Iris pigment epithelial cell (primary cell): ENCODE measurements at regions not wholly inside any gene's neighbourhood (a gene's known extent, or its start where the extent isn't known, plus 50 kb on each side); places are given as distances from the start of the nearest gene placed in this dataset.
"Not testable (repeated sequence)": the region's sequence is repeated elsewhere in the genome, so short reads cannot be mapped to it uniquely, and the experiment has no call there.

Source experiments
- DNase-seq: peaks from one replicate; pipeline ENCODE4 v3.0.0-alpha.2; 2011; ENCODE audit warnings: low read depth

GRCh38 chr15:68482246-68482645 is 50.3 kb upstream of the ITGA11 start:
- no peak for DNase-seq

GRCh38 chr15:68483165-68483564 is 51.2 kb upstream of the ITGA11 start:
- DNase-seq = no peak

- no peak for DNase-seq
Measured at GRCh38 chr15:68484220-68484619, 52.3 kb upstream of the ITGA11 start.

DNA sequence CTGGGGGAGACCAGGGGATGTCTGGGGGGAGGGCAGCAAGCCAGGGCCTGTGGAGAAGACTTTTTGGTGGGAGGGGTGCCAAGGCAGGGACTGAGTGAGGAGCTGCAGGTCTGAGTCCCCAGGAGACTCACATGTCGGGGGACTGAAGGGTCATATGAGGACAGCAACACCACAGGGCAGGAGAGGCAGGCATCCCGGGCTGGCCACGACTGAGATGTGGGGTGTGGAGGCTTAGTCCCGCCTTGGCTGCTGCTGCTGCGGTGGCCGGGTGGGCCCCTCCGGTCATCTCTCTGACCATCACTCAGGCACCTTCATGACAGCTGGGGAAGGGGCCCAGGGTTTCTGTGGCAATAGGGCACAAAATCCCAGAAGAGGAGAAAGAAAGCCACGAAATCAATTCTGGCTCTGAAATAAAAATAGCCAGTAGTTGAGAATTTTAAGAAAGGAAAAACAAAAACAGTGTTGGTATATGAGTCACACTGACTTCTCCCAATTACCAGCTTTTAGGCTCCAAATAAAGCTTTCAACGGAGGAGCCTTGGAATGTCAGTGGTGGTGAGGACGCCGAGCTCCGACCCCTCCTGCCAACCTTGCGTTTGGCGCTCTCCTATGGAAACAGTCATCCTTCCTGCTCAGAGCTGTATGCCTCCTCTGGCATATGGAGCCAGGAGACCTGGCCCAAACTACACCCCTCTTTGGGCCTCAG is 52.9 kb upstream of the ITGA11 start:
- no peak for DNase-seq

DNA sequence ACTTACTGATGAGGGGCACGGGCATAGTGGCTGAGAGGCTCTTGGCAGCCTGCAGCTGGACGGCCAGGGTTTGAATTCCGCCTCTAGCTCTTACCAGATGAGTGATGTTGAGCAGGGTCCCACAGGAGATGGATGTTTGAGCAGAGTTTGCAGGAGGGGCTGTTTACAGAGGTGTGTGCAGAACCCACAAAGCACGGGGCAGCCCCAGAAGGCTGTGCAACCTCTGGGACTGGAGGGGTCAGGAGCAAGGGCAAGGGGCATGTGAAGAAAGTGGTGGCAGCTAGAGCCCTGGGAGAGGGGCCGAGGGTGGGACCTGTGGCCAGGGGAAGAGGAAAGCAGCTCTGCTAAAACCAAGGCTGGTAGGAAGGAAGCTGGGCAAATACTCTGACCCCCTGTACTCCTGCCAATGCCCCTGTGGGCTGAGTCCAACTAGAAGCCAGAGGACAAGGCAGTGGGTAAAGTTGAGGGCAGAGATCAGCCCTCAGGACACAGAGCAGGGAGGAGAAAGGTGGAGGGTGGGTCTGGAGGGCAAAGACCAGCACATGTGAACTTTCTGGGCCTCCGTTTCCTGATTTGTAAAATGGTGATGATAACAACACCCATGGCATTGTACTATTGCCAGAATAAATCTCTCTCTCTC is 53.9 kb upstream of the ITGA11 start:
- DNase-seq = no peak

DNA sequence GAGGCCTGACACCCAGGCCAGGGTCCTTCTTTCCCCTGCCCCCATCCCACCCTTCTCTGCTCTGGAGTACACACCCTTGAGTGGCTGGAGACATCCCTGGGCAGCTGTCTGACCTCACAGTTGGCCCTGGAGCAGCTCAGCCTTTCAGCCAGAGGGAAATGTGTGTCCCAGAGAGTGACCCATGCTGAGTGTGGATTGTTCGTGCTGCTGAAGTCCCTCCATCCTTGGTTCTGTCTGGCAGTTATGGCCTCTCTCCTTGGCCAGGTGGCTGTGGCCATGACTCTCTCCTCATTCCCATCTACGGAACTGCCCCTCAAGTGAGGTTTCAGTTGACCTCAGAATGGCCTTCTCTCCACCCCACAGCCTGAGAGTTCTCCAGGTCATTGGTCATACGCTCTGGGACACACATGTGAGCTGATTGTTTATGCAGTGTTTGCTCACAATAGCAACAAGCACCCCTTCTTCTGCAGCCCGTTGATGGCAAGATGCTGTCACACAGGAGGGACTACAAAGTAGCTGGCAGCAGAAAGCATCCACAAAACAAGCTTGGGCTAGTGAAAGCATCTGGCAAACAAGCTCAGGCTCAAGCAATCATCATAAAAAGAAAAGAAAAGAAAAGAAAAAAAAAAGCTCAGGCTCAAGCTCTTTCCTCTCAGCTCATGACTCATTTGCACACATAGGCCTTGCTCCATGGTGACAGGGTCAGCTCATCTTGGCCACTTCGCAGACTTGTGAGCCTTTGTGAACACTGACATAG is 55.3 kb upstream of the ITGA11 start:
- peak; percentile 26 for DNase-seq

DNA sequence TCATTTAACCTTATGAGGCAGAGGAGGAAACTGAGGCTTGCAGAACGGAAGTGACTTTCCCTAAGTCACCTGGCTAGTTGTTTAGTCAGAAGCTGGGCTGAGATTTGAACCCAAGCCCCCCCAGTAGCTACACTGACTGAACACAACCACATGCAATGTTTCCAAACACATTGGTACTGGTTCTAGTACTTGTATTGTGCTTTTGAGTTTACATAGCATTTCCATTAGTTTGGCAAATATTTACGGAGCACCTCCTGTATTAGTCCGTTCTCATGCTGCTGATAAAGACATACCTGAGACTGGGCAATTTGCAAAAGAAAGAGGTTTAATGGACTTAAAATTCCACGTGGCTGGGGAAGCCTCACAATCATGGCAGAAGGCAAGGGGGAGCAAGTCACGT is 56.3 kb upstream of the ITGA11 start:
- no peak for DNase-seq

DNA sequence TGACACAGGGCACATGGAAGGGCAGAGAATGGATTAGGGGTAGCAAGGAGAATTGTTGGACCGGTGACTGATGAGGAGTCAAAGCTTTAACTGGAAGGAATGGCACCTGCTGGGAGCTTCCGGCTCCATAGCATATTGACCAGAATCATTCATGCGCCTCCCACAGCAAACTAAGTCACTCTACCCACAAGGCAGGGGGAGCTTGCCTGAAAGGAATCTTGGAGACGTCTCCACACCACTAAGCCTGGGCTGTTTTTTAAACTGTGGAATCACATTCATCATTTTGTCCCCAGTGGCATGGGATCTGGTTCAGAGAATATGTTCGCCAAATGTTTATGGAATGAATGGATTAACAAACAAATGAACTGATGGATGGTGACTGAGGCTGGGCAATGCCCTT is 57.0 kb upstream of the ITGA11 start:
- DNase-seq = no peak

GRCh38 chr15:68489421-68489820 is 57.5 kb upstream of the ITGA11 start:
- no peak for DNase-seq

DNA sequence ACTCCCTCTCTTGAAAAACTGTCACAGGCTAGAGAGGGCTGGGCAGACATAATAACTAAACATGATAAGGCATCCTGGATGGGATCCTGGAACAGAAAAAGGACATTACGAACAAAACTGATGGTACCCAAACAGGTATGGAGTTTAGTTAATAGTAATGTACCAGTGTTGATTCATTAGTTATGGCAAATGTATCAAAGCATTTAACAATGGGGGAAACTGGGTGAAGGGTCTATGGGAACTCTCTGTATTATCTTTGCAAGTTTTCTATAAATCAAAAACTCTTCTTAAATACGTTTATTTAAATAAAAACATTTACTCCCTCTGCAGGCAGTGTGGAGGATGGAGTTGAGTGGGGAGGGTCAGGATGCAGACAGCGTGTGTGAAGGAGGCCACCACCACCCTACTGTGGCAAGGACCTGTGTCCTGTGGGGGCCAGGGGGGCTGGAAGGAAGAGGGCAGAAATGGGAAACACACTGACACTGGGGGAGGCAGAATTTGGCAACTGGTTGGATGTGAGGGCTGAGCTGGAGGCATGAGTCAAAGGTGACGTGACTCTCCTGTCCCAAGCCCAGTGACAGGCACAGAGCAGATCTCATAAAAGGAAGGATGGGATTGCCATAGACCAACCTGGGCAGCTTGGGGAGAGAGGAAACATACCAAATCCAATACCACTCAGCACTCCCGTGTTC is 59.6 kb upstream of the ITGA11 start:
- no peak for DNase-seq

DNA sequence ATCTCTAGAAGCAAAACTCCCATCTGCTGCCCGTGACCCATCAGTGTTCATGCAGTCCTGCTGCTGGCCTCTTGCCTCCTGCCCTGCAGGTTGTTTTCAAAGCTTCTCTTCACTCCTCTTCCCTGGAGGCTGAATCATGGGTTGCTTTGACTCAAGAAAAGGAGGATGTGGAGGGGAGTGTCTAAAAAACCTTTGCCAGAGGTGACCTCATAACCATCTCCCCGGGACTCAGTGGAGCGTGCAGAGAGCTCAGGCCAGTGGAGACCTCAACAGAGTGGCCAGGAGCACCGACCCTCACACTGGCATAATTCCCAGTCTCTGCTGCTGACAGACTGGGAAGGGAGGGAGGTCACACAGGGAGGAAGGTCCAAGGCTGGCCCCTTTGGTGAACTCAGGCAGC is 60.9 kb upstream of the ITGA11 start:
- no peak for DNase-seq

DNA sequence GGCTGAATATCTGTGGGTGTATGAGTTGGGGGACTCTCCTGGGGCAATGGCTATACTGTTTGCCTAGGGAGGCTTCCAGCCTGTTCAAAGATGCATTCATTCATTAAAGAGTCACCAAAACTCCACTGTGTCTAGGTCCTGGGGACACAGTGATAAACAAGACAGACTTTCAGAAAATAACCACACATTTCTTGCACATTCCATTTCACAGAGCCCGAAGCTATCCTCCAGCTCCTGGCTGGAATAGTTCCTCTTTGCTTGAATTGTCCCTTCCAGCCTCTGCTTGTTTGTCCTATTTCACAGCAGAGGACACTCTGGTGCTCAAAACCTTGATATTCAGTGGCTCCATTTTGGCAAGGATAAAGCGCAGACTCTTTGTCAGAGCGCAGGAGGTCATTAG is 61.7 kb upstream of the ITGA11 start:
- no peak for DNase-seq

GRCh38 chr15:68494573-68495110 is 62.7 kb upstream of the ITGA11 start:
- DNase-seq = no peak

DNA sequence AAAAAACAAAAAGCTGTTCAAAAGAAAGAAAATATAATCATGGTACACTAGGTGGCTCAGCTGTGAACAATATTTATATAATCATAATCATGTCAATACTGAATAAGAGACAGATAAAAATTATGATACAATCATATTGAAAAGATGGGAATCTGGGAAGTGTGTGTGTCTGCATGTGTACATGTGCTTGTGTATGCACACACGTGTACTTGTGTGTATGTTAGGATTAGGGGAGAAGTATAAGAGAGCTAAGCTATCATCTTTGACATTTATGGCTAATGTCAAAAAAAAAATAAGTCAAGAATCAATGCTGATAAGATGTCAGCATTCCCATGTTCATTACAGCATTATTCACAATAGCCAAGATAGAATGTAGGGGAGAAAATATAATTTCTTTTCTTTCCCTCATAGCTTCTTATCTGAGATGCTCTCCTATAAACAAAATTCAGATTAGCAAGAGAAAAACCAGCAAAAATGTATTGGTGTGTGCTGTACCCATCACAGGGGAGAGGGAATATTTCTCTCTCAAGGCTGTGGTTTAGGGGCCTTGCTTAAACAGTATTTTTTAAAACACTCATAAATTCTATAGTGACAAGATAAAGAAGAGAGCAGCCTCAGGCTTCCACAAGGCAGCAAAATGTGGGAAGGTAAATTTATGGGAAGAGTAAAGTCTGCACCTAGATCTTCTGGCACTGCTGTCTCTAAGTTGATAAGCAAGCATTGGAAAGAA is 63.4 kb upstream of the ITGA11 start:
- DNase-seq = no peak

- DNase-seq = no peak
Measured at GRCh38 chr15:68495981-68496705, 64.2 kb upstream of the ITGA11 start.

DNA sequence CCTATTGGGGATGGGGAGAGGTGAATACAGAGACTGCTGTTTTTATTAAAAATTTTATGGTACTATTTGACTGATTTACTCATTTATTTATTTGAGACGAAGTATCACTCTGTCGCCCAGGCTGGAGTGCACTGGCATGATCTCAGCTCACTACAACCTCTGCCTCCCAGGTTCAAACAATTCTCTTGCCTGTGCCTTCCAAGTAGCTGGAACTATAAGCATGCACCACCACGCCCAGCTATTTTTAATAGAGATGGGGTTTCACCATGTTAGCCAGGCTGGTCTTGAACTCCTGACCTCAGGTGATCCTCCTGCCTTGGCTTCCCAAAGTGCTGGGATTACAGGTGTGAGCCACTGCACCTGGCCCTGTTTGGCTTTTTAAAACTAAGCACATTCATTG is 64.8 kb upstream of the ITGA11 start:
- not testable (repeated sequence) for DNase-seq

DNA sequence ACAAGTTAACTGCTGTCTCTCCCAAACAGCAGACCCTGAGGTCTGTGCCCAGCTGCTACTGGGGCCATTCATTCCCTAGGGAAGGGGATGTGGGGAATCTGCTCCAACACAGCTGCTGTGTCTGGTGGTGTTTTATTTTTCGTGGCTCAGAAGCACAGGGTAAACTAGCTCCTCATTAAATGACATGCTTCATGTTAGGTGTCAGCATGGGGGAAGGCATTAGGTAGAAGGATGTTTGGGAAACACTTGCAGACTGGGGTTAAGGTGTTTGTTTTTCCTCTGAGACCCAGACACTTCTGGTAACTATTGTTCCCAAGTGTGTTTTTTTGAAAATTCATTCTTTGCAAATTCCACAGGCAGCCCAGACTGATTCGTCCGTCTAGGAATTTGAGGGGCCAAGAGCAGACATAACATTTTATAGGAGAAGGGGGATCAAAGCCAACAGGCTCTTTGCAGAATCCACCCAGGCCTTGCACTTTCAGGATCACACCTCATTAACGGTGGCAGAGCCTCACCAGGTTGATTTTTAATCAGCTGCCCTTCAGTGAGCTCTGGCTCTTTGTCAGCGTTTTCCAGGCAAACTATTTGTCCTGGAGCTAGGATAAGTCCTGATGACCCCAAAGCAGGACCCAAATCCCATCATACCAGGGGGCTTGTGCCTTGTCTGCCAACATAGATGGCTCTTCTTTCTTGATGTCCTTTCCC is 65.4 kb upstream of the ITGA11 start:
- no peak for DNase-seq

DNA sequence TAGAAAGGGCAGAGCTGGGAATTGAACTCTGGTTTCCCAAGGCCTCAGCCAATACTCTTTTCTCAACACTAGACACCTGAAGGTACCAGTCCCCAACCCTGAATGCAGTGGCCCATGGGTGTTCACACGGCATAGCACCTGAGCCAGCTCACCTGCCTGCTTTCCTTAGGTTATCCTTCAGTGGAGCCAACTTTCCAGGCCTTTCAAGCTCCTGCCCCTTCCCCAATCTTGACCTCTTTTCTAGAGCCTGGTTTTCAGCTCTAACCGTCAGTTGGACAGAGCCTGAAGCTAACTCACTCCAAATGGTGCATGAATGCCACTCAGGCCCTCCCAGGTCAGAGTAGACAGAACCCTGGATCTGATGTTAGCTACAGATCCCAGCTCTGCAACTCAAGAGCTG is 66.1 kb upstream of the ITGA11 start:
- DNase-seq = no peak

DNA sequence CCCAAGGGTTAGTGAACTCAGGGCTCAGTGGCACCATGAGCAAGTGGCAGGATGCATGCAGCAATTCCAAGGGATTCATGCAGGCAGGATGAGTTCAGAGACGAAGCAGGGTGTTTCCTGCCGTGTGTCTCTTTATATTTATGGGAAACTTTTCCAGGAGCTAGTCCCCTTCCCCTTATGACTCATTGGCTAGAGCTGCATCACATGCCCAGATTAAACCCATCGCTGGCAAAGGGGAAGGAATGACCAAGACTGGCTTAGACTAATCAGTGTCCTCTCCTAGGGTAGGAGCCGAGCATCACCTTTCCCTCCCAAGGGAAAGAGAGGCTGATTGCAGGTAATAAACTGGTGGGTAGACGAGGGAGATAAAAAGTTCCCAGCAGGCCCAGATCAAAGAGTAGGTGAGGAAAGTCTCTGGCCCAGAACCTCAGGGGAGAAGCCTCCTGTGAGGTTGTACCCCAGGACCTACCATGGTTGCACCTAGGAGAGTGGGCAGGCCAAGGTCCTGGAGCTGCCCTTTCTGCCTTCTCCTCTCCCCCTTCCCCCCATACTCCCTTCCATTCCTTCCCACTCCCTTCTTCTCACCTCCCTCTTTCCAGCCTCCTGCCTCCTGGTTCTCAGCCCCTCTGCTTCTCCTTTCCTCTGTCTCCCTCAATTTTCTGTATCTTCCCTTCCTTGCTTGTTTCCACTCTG is 67.8 kb upstream of the ITGA11 start:
- no peak for DNase-seq
